Neural cell (in vitro differentiated cells): ENCODE measurements at regions not wholly inside any gene's neighbourhood (a gene's known extent, or its start where the extent isn't known, plus 50 kb on each side); places are given as distances from the start of the nearest gene placed in this dataset.

Source experiments
- EP300 ChIP-seq: fragments of 450-650 bp; conservative IDR thresholded peaks from 2 replicates; pipeline ENCODE4 v1.6.1; 2014; ENCODE audit warnings: antibody characterized with exemption, mild to moderate bottlenecking, moderate library complexity; ENCODE audit not compliant: poor library complexity, severe bottlenecking
- EZH2 ChIP-seq: fragments of 200-600, 300-800 bp; shearing (Covaris generic), sonication (generic); IDR thresholded peaks from 2 replicates; pipeline ENCODE4 v1.6.1; 2014; ENCODE audit warnings: antibody characterized with exemption, low read length, borderline replicate concordance, mild to moderate bottlenecking; ENCODE audit not compliant: insufficient read depth, poor library complexity, severe bottlenecking
- MXI1 ChIP-seq: fragments of 450-650 bp; conservative IDR thresholded peaks from 2 replicates; pipeline ENCODE4 v1.6.1; 2014; ENCODE audit warnings: antibody characterized with exemption, mild to moderate bottlenecking; ENCODE audit not compliant: poor library complexity, severe bottlenecking
- POLR2AphosphoS5 ChIP-seq: IDR thresholded peaks from 2 replicates; pipeline ENCODE4 v1.6.1; 2012
- RAD21 ChIP-seq: fragments of 450-650 bp; conservative IDR thresholded peaks from 2 replicates; pipeline ENCODE4 v1.6.1; 2014; ENCODE audit warnings: antibody characterized with exemption, mild to moderate bottlenecking, moderate library complexity
- SMC3 ChIP-seq: fragments of 450-650 bp; conservative IDR thresholded peaks from 2 replicates; pipeline ENCODE4 v1.6.1; 2014; ENCODE audit warnings: antibody characterized with exemption, mild to moderate bottlenecking, moderate library complexity; ENCODE audit not compliant: poor library complexity
- TAF1 ChIP-seq: IDR thresholded peaks from 2 replicates; pipeline ENCODE4 v1.6.1; 2012; ENCODE audit warnings: low read depth
- TF ChIP-seq, protein P1 (sequence below): fragments of 450-650 bp; IDR thresholded peaks from 2 replicates; pipeline ENCODE4 v1.5.1; 2014; ENCODE audit warnings: antibody characterized with exemption, mild to moderate bottlenecking, moderate library complexity; ENCODE audit not compliant: poor library complexity, severe bottlenecking
- TF ChIP-seq, protein P2 (sequence below): IDR thresholded peaks from 2 replicates; pipeline ENCODE4 v1.6.1; 2012; ENCODE audit warnings: borderline replicate concordance

DNA sequence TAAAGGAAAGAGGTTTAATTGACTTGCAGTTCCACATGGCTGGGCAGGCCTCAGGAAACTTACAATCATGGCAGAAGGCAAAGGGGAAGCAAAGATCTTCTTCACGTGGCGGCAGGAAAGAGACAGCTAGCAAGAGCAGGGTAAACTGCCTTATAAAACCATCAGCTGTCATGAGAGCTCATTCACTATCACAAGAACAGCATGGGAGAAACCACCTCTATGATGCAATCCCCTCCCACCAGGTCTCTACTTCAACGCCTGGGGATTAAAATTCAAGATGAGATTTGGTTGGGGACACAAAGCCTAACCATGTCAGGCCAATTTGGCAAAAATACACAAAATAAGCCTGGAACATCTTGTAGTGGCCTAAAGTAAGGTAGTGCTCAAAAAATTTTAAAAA is 152.6 kb downstream of the COL6A3 start:
- TF ChIP-seq MXI1, result no peak
- TF ChIP-seq, protein P1, sequence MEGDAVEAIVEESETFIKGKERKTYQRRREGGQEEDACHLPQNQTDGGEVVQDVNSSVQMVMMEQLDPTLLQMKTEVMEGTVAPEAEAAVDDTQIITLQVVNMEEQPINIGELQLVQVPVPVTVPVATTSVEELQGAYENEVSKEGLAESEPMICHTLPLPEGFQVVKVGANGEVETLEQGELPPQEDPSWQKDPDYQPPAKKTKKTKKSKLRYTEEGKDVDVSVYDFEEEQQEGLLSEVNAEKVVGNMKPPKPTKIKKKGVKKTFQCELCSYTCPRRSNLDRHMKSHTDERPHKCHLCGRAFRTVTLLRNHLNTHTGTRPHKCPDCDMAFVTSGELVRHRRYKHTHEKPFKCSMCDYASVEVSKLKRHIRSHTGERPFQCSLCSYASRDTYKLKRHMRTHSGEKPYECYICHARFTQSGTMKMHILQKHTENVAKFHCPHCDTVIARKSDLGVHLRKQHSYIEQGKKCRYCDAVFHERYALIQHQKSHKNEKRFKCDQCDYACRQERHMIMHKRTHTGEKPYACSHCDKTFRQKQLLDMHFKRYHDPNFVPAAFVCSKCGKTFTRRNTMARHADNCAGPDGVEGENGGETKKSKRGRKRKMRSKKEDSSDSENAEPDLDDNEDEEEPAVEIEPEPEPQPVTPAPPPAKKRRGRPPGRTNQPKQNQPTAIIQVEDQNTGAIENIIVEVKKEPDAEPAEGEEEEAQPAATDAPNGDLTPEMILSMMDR, result no peak
- TF ChIP-seq EP300, result no peak
- TF ChIP-seq TAF1, result no peak
- no peak for TF ChIP-seq POLR2AphosphoS5
- TF ChIP-seq EZH2, result no peak
- TF ChIP-seq, protein P2, sequence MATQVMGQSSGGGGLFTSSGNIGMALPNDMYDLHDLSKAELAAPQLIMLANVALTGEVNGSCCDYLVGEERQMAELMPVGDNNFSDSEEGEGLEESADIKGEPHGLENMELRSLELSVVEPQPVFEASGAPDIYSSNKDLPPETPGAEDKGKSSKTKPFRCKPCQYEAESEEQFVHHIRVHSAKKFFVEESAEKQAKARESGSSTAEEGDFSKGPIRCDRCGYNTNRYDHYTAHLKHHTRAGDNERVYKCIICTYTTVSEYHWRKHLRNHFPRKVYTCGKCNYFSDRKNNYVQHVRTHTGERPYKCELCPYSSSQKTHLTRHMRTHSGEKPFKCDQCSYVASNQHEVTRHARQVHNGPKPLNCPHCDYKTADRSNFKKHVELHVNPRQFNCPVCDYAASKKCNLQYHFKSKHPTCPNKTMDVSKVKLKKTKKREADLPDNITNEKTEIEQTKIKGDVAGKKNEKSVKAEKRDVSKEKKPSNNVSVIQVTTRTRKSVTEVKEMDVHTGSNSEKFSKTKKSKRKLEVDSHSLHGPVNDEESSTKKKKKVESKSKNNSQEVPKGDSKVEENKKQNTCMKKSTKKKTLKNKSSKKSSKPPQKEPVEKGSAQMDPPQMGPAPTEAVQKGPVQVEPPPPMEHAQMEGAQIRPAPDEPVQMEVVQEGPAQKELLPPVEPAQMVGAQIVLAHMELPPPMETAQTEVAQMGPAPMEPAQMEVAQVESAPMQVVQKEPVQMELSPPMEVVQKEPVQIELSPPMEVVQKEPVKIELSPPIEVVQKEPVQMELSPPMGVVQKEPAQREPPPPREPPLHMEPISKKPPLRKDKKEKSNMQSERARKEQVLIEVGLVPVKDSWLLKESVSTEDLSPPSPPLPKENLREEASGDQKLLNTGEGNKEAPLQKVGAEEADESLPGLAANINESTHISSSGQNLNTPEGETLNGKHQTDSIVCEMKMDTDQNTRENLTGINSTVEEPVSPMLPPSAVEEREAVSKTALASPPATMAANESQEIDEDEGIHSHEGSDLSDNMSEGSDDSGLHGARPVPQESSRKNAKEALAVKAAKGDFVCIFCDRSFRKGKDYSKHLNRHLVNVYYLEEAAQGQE, result no peak
- TF ChIP-seq SMC3, result no peak
- no peak for TF ChIP-seq RAD21
